Mucosa of descending colon (tissue), 3 donors: ENCODE measurements at regions not wholly inside any gene's neighbourhood (a gene's known extent, or its start where the extent isn't known, plus 50 kb on each side); places are given as distances from the start of the nearest gene placed in this dataset.

Source experiments
- ATAC-seq: fragments of 200-7000 bp; cut with Tn5 transposase; one replicate; pipeline ENCODE4 v1.9.1; 2020; ENCODE audit warnings: mild to moderate bottlenecking, moderate library complexity
- DNase-seq, 3 donors: peaks; one replicate each; pipeline ENCODE4 v3.0.0-alpha.2; 2020
- H3K36me3 ChIP-seq: fragments of 200-600 bp; one replicate; pipeline ENCODE4 v1.8.0; 2021; ENCODE audit warnings: low read depth, mild to moderate bottlenecking
- H3K4me1 ChIP-seq: fragments of 200-600 bp; one replicate; pipeline ENCODE4 v1.8.0; 2021; ENCODE audit warnings: low read depth, mild to moderate bottlenecking
- H3K4me3 ChIP-seq: fragments of 200-600 bp; one replicate; pipeline ENCODE4 v1.8.0; 2021; ENCODE audit warnings: mild to moderate bottlenecking
- H3K9me3 ChIP-seq: fragments of 200-600 bp; one replicate; pipeline ENCODE4 v1.8.0; 2021; ENCODE audit warnings: mild to moderate bottlenecking
- intact Hi-C, 2 donors: fragments of 100-400 bp; cut with DNase I in 1 of 2; cut with micrococcal nuclease in 1 of 2; formaldehyde crosslinking; loops; one replicate each; pipeline versions ENCODE4 v1.11.0 to v1.11.1; 2022; cut with DNase I, micrococcal nuclease
- TF ChIP-seq, protein P1 (sequence below): fragments of 200-600 bp; IDR thresholded peaks from one replicate; pipeline ENCODE4 v1.8.0; 2022; ENCODE audit warnings: antibody characterized with exemption, mild to moderate bottlenecking
- donor health status: DM: no; HTN: no; CAD: no; lungs with moderate emphysema.
- donor health status: DM: no; HTN: no; CAD: no.
- donor health status: DM: no; HTN: yes; CAD: no.

DNA sequence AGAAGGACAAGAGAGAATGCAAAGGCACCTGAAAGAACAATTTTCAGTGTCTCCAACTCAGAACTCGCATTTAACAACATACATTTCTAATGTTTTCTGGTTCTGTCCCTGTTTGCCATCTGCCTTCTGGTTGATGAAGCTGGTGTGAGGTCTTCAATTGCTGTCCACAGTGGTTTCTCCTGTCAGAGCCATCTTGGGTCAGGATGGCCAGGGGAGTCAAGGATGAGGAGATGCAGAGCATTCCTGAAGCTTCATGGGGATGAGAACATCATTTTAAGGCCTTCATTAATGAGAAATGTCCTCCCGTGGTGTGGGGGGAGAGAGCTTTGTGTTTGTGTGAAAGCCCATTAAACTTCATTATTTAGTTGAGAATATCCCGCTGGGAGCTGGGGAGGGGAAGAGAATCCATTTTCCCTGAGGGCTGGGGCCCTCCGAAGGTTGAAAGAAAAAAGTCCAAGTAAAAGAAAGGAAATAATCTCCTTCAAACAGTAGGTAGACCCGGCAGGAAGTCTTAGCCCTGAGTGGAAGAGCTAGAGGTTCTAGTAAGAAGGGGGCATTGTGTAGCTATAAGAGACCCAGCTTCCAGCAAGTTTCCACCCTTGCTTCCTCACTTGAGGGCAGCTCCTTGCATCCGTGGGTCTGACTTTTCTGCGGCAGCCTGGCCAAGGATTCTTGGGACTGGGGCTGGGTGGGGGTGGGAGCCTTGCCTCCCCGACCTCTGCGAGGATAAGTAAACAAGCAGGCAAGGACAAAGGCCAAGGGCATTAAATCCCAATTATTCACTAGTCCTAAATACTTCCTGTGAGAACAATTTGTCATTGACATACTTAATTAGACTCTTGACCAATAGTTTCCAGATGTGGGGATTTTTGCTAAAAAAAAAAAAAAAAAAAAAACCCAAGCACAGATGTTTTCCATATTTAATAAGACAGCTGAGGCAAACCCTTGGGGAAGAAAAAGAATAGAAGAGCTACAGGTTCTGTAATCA is 119.2 kb downstream of the MSX2 start:
- TF ChIP-seq, protein P1, sequence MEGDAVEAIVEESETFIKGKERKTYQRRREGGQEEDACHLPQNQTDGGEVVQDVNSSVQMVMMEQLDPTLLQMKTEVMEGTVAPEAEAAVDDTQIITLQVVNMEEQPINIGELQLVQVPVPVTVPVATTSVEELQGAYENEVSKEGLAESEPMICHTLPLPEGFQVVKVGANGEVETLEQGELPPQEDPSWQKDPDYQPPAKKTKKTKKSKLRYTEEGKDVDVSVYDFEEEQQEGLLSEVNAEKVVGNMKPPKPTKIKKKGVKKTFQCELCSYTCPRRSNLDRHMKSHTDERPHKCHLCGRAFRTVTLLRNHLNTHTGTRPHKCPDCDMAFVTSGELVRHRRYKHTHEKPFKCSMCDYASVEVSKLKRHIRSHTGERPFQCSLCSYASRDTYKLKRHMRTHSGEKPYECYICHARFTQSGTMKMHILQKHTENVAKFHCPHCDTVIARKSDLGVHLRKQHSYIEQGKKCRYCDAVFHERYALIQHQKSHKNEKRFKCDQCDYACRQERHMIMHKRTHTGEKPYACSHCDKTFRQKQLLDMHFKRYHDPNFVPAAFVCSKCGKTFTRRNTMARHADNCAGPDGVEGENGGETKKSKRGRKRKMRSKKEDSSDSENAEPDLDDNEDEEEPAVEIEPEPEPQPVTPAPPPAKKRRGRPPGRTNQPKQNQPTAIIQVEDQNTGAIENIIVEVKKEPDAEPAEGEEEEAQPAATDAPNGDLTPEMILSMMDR: no peak
- Histone ChIP-seq H3K4me1 (no peaks in the 10 kb centered on the region), H3K4me3 (no peak overlapping the region), H3K36me3 (no peaks in the 10 kb centered on the region), H3K9me3 (no peaks in the 10 kb centered on the region)
- DNase-seq: no peak
- ATAC-seq: no peak
- intact Hi-C loops: no loop called here

DNA sequence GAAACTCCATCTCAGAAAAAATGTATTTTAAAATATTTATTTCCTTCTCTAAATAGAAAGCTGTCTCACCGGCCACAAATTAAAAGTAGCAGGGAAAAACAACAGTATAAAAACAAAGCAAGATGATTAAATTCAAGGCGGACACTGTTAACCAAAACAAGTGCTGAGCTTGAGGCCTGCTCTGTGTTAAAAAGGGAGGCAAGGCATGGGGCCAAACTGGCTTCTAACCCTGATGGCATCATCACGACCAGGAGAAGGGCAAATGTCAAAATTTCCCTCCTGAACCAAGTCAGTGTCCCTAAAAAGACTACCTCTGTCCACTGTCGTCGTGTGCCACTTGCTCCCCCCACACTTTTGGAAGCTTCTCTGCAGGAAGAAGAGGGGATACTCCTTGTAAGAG is 116.1 kb downstream of the MSX2 start:
- DNase-seq (no peak), ATAC-seq (no peak)
- intact Hi-C loops: no loop called here
- Histone ChIP-seq H3K36me3 (no peaks in the 10 kb centered on the region), H3K9me3 (no peaks in the 10 kb centered on the region), H3K4me1 (no peaks in the 10 kb centered on the region), H3K4me3 (no peak overlapping the region)
- TF ChIP-seq, protein P1: no peak

DNA sequence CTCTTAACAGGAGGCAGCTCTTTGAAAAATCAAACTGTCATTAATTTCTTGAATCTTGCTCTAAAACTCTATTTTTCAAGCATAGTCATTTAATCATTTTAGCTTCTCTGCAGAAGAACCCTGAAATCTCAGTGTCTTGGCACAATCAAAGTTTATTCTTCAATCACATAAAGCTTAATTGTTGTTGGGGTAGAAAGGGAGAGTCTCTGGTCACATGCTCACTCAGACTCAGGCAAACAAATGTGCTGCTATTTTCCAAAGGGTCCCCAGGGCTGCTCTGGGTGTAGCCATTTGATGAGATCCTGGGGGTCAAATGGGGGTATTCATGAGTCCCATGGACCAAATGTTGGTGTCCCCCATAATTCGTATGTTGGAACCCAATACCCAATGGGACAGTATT is 114.8 kb downstream of the MSX2 start:
- Histone ChIP-seq H3K4me1 (no peaks in the 10 kb centered on the region), H3K4me3 (no peak overlapping the region), H3K36me3 (no peaks in the 10 kb centered on the region), H3K9me3 (no peaks in the 10 kb centered on the region)
- TF ChIP-seq, protein P1: no peak
- DNase-seq (no peak), ATAC-seq (no peak)
- intact Hi-C loops: no loop called here

DNA sequence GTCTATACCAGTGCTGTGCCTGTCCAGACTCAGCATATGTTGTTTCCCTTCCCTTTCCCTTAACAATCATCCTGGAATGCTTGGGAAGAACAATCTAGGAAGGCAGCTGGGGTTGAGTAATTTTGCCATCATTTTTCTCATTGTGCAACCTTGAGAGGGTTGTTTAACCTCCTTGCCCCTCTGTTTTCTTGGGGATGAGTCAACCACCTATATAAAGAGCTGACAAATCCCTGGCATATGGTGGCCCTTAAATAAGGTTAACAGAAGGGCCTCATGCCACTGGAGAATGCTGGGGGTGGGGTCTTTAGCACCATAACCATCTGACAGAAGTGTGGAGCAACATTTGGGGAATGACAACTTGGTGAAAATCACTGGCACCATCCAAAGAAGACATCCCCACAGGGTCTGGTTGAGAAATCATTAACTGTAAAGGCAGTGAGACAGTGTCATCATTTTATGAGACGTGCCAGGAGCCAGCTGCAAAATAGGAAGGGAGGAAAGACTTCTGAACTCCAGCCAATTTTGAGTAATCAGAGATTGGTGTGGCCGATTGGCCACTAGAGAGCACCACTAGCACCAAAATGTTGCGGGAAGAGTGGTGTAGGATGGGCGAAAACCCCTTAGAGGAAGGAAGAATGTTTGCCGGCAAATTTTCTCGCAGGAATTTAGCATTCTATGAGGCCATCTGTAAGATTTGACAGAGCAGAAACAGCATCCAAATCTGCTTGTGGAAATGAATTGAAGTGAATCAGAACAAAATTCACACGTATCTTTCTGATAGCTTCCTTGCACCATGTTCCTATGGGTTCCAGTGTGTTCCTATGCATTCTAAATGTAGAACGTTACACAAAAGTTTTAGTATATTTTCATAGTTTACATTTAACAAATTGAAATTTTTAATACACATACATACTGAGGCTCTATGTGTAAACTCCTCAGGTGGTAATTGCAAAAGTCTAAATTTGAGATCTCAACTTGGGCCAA is 113.8 kb downstream of the MSX2 start:
- DNase-seq (no peak), ATAC-seq (peak; percentile 45)
- H3K4me1 ChIP-seq: no peaks in the 10 kb centered on the region
- intact Hi-C loops: no loop called here
- TF ChIP-seq, protein P1: no peak
- H3K9me3 ChIP-seq: no peaks in the 10 kb centered on the region
- no peak overlapping the region for H3K4me3 ChIP-seq
- H3K36me3 ChIP-seq: no peaks in the 10 kb centered on the region

DNA sequence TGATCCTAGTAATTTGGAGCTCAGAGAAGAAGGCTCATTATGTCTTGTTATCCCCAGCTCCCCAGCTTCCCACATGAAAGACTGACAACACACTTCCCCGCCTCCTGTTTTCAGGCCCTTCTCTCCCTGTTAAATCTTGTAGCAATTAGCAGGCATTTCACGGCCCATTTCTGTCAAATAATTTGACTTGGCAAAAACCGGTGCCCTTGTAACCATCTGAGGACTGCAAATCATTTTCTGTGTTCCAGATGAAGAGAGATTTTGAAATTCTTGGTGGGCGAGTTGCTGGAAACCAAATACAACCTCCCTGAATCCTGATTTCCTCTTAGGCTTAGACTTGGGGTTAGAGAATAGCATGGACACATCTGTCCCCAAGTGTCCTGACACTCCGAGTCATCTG is 109.7 kb downstream of the MSX2 start:
- DNase-seq: no peak
- intact Hi-C loops: no loop called here
- no peak overlapping the region for H3K4me3 ChIP-seq
- no peaks in the 10 kb centered on the region for H3K36me3 ChIP-seq
- ATAC-seq: no peak
- H3K9me3 ChIP-seq: no peaks in the 10 kb centered on the region
- H3K4me1 ChIP-seq: no peaks in the 10 kb centered on the region
- TF ChIP-seq, protein P1: no peak
